Epithelial cell of prostate (primary cell): ENCODE measurements at regions not wholly inside any gene's neighbourhood (a gene's known extent, or its start where the extent isn't known, plus 50 kb on each side); places are given as distances from the start of the nearest gene placed in this dataset.
A peak's percentile ranks its signal among the peaks of the same experiment; 100 is the strongest.

Experiments
- DNase-seq: peaks from one replicate; pipeline ENCODE4 v3.0.0-alpha.2; 2011; ENCODE audit warnings: low read depth, low spot score
- H3K27ac ChIP-seq: fragments of 450-650 bp; 2 replicates; pipeline ENCODE4 v1.5.1; 2017; ENCODE audit warnings: mild to moderate bottlenecking

DNA sequence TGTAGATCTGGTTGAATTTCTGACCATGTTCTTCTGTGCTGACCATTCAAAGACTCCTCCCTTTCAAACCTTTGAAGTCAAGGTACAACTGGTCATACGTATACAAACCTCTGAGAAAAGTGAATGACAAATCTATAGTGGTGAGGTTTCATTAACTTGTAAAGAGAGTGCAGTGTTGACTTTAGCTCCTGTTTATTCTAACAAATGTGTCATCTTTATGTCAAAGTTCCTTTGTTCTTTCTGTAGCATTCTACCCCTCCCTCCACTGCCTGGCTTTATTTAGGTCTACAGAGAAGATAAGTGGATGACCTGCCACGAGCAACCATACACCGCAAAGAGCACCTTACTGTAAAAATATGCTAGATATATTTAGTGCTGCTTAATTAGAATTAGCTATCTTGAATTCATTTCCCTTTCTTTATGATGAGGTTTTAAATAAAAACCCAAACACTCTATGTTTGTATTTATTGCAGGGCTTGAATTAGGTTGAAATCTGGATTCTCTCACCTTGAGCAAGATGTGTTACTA lies 520.0 kb upstream of the CDH11 start:
- no peak for DNase-seq
- H3K27ac ChIP-seq: no peak overlapping the region

DNA sequence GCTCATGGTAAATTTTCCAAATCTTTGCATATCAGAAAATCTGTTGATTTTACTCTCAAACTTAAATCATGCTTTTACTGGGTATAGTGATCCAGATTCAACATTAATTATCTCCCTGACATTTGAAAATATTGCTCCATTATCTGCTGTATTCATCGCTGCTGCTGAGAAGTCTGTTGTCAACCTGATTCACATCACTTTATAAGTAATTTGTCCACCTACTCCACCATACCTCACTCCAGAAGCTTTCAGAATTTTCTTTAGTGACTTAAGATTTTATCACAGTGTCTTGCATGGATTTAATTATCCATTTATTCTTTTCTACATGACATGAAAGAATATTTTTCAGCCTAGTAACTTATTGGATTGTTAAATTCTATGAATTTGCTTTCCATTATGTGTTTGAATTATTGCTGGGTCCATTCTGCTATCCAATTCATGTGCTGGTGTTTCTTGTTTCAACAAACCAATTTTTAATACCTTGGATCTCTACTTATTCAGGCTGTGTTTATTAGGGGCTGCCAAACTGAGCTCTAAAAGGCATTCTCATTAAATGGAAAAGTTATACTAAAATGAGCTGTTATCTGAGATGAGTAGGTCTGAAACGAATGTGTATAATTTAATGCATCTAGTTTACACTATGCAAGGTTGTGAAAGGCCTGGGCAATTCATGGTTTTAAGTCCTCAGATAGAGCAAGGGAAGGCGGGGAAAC lies 519.3 kb upstream of the CDH11 start:
- DNase-seq: no peak
- H3K27ac ChIP-seq: no peak overlapping the region

DNA sequence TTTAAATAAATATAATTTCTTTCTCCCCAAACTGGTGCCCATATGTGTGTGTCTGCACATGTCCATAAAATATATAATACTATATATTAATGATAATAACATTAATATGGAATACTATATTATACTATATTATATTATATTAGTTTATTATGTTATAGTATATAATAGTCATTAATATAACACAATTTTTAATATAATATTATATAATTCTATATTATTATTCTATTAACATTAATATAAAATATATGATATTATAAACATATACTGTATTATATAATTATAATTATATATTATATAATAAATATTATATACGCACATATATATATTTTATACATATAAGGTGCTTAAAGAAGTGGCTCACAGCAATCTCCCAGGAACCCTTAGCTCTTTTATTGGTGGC lies 513.0 kb upstream of the CDH11 start:
- DNase-seq: no peak
- no peak overlapping the region for H3K27ac ChIP-seq

DNA sequence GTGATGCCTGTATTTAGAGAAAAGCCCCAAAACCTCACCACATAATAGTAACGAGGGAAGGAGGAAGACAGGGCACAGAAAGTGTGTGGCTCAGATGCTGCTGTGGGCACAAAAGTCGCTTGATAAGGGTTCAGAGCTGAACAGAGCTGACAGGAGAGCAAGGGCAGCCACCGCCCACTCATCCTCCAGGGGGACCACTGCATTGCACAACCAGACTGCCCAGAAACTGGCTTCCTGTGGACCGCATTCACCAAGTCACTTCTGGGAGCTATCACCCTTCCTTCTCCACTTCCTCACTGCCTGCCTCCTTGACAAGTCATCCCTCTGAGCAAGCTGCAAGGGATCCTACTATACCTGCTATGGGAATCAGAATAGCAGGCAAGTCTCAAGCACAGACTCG lies 512.4 kb upstream of the CDH11 start:
- H3K27ac ChIP-seq: no peak overlapping the region
- DNase-seq: no peak

DNA sequence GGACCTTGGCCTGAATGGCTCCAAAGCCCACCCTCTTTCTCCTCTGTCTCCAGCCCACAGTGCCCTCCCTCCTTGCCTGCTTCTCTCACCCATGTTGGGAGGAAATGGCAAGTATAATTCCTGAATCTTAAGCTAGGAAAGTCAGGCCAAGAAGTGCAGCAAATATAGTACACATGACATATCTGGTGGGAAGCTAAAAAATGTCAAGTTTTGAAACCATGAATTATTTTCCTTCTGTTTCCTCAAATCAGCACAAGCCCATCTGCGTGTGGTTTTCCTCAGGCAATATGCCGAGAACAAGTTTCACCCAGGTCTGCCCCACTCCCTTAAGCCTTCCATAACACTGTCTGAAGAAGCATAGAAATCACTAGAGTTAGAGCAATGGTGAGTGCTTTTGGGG lies 502.8 kb upstream of the CDH11 start:
- no peak overlapping the region for H3K27ac ChIP-seq
- DNase-seq: no peak

DNA sequence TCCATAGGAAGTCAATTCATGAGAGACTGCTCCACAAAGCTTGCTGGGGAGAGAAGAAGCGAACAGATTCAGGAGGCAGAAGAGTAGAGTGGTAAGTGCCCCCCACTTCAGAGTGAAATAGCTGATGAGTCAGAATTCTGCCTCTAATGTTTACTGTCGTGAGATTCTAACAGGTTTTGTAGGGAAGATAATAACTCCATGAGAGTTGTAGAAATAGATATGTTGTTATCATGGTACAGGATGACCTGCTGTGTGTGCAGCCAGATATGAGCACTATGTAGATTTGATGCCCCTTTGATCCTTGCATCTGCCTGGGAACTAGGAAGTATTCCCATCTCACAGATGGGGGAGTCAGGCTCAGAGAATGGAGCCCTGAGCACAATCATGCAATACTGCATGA lies 502.4 kb upstream of the CDH11 start:
- H3K27ac ChIP-seq: no peak overlapping the region
- DNase-seq: no peak

DNA sequence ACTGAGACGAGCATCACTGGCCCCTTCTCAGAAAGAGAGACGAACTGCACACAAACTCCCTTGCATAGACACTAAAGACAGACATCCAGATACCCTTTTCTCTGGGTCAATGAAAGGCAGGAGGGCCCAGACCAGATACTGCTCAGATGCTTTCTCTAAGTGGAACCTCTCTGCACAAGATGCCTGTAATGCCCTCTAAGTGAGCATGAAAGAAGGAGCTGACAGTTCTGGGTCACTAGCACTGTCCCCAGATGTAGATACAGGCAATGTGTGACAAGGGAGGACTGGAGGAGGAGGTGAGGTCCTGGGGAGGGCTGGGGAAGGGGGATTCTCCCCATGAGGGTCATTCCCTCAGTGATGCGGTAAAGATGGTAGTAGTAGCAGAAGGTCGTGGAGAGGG lies 501.0 kb upstream of the CDH11 start:
- no peak overlapping the region for H3K27ac ChIP-seq
- no peak for DNase-seq

DNA sequence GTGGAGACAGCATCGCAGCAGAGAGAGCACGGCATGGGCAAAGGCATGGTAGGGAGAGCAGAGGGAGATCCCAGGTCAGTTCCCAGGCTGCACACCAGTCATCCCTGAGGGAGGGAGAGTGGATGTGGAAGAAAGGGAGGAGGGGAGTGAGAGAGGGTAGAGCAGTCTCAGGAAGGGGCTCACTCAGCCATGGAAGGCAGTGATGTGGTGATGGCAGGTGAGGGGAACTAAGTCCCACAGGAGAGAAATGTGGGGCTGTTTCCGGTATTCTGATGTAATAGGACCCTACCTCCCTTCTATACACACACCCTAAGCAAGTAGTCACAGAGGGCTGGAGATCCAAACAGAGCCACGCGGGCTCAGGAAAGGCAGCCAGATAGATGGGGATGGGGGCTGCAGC lies 500.3 kb upstream of the CDH11 start:
- no peak for DNase-seq
- H3K27ac ChIP-seq: no peak overlapping the region

DNA sequence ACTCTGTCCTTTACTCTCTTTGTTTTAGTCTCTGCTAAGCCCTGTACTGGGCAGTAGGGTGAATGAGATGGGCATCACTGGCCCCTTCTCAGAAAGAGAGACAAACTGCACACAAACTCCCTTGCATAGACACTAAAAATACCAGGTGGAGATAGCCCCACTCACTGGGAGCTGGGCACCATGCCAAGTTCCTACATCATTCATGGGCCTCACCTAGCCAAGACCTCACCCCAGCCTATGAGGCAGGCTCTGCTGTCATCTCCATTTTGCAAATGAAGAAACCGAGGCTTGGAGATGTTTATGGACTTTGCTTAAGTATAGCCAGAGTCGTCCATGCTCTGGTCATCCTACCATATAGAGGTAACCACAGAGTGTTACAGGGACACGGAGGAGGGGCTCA lies 499.8 kb upstream of the CDH11 start:
- no peak for DNase-seq
- no peak overlapping the region for H3K27ac ChIP-seq

DNA sequence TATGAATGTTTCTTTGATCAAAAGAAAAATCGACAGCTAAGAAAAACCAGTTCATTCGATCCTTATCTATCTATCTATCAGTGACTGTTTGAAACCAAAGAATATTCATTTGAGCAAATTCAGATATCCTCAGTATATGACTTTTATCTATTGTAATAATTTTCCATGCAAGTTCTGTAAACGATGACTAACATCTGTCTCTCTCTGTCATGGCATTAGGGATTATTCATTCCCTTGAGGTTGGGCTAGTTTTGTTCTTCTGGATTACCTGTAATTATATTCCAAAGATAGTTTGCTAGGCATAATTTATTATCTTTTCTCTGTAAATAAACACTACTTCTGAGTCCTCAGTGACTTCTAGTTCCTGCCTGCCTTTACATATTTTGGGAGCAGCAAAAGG lies 497.7 kb upstream of the CDH11 start:
- no peak overlapping the region for H3K27ac ChIP-seq
- peak; percentile 3 for DNase-seq

DNA sequence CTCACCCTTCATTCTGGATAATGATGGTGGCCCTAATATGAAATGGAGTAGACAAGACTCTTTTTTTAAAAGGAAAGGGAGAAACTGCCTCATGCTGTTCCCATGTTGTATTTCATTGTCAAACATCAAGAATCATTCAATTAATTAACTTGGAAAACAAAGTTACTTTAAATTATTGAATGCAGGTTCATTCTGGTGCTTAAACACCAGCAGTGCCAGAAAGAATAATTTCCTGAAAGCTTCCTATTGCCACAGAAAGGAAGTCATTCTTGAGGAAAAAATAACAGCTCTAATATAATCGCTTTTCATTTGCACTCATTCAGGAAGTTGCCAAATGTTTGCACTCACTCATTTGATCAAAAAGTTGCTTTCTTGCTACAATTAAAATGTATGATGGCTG lies 497.1 kb upstream of the CDH11 start:
- no peak for DNase-seq
- H3K27ac ChIP-seq: no peak overlapping the region

DNA sequence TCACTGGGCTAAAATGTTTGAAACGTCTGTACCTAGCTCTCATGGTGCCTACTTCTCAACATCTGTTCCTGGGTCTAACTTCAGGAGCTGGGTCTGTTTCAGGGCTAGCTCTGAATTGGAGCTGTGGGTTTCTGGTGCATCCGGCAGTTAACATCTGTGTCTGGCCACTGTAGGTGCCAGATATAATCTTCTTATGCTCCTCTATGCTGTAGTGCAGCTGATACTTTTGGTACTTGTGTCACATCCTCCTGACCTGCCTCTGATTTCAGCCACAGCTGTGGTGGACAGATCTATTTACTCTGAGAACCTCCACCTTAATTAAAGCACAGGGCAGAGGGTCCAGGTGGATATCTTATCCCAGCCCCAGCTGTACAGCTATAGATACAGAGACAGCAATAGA lies 496.5 kb upstream of the CDH11 start:
- H3K27ac ChIP-seq: no peak overlapping the region
- DNase-seq: no peak

DNA sequence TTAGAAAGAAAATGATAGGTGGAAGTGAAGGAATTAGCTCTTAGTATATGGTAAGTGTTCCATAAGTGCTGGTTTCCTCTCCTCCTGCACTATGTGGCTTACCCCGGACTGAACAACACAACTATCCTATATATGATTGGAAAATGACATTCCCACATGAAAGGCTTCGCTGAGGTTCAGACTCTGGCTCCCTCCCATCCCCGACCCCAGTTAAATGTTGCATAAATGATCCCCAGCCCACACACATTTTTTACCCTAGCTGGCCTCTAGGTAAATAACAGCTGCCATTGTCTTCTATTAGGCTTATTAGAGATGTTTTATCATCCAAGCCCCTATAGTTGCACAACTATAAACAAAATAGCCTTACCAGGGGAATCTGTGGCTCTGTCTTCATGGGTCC lies 495.6 kb upstream of the CDH11 start:
- H3K27ac ChIP-seq: no peak overlapping the region
- DNase-seq: no peak

DNA sequence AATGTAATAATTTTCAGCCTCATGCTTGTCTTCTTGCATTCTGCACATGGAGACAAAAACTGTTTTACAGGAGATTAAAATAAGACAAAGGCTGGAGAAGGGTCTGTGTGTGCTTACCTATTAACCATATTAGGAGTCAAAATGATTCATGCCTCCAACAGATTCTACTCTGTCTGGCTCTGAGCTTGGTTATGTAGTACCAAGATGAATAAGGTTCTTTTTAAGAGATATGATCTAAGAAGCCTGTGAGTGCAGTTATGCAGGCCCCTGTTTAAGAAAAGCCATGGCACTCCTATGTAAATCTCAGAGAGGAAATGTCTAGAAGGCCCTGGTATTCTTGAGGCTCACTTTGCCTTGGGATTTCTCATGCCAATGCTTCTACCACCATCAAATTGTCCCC lies 486.6 kb upstream of the CDH11 start:
- no peak for DNase-seq
- no peak overlapping the region for H3K27ac ChIP-seq

DNA sequence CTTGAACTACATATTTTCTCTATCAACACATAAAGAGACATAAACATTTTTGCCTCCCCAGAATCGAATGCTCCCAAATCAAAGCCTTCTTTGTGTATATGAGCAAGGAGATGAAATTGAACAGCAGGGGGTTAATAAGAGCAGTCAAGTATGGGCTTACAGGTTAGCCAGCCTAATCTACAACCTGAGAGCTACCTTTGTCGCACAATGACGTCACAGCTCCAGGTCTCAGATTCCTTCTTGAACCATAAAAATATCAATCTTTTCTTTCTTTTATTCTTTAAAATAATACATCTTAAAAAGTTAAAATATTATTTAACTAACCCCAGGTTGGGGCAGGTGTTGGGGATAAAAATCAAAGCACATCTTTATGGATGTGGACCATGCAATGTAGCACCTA lies 482.9 kb upstream of the CDH11 start:
- DNase-seq: no peak

DNA sequence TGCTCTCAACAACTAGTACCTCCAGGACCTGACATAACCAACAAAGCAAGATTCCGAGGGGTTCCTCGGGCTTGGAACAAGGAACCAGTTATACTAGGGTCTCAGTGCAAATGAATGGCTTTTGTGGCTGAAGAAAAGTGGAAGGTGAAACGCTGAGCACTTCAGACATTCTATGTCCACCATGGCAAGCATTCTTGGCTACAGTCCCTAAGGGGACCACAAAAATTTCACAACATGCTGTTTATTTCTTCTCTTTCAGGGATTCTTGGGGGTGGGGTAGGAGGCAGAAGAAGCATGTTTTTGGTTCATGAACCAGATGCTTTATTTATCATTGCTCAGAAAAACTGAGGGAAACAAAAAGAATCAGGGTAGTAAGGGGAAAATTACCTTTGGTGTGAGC lies 479.9 kb upstream of the CDH11 start:
- H3K27ac ChIP-seq: no peak overlapping the region
- DNase-seq: no peak

More for the DNA sequence above, 482.9 kb upstream of the CDH11 start:
- H3K27ac ChIP-seq: no peak overlapping the region

DNA sequence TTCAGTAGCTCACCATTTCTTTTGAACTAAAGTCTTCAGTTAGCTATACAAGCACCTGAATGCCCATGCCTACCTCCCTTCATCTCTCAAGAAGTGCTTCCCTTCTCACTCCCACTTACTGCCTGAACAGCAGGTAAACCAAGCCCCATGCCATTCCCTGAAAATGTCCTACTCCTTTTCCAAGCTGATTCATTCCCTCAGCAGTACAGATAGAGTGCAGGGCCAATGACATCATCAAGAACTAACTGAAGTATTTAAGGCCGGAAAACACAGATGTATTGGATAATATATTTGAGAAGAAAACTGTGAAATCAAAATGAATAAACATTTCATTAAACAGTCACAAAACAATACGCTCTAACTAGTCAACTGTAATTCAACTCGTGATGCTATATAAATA lies 478.8 kb upstream of the CDH11 start:
- no peak overlapping the region for H3K27ac ChIP-seq
- no peak for DNase-seq

DNA sequence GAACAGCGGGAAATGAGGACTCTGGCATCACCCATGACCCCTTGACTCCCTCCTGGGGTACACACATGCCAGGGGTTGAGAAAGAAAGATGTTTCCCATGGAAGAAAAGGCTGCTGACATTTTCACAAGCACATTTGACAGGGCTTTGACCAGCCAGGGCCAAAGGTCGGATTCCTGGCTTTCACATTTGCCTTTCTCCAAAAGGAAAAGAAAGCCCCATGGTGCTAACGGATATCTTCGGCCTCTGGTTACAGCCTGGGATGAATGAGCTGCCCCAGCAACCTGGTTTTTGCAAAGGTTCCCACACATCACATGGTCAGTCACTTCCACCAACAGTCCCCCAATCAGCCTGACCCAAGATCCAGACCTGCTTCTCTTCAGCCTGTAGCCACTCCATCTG lies 478.2 kb upstream of the CDH11 start:
- no peak for DNase-seq

DNA sequence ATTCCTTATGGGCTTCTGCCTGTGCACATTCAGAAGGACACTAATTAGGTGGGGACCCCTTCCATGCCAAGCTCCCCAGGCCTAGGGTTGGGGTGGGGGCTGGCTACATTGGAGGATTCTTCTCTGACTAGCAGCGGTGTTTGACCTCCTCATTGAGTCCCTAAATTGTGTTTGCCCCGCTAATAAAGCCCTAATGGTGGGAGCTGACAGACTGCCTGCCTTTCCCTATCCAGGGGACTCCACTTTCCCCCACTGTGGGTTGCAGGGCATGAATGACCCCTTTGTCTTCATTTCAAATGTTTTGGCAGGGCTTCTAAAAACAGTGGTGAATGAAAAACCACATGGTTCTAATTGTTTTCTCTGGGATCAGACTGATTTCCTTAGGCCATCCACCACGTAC lies 476.8 kb upstream of the CDH11 start:
- no peak for DNase-seq

More for the DNA sequence above, 478.2 kb upstream of the CDH11 start:
- no peak overlapping the region for H3K27ac ChIP-seq

DNA sequence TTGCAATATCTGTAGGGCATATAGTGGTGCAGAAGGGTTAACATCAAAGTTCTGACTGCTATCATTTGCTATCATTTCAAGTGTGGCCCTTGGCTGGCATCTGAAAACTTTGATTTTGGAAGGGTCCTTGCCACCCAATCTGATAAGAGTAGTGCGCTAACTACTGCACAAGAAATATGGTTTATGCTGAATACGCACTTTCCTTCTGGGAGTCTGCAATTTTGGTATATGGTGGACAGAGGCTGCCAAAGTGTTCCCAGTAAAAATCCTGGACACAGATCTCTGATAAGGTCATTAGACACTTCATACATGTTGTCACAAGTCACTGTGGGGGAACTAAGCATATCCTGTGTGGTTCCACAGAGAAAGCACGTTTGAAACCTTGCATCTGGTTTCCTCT lies 461.6 kb upstream of the CDH11 start:
- H3K27ac ChIP-seq: no peak overlapping the region
- DNase-seq: no peak

More for the DNA sequence above, 476.8 kb upstream of the CDH11 start:
- no peak overlapping the region for H3K27ac ChIP-seq

DNA sequence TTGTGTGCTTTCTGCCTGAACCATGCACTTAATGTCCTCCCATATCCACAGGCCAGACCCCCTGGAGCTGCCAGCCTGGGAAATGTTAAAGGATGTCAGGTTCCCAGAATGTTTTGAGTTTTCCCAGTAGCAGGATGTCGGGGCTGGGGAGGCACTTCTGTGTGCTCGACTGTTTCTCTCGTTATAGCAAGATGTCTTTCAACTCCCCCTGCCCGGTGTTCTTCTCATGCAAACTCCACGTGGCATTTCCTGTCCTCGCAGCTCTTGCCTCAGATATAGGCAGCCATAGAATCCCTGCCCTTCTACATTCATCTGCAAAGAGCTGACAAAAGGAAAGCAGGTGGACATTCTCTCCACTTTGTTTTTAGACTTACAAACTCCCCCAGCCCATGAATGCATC lies 457.2 kb upstream of the CDH11 start:
- no peak overlapping the region for H3K27ac ChIP-seq
- no peak for DNase-seq

DNA sequence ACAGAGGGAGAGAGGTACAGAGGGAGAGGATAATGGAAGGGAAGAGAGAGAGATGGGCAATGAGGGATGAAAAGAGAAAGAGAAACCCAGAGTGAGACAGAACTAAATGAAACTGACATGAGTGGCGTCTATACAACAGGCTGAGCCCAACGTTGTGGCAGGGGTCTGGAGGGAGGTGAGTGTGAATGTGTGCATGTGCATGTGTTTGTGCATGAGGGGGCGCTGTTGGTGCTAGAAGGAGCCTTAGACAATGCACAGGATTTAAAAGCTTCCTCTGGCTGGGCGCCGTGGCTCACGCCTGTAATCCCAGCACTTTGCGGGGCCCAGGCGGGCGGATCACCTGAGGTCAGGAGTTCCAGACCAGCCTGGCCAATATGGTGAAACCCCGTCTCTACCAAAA lies 454.8 kb upstream of the CDH11 start:
- no peak overlapping the region for H3K27ac ChIP-seq
- no peak for DNase-seq

DNA sequence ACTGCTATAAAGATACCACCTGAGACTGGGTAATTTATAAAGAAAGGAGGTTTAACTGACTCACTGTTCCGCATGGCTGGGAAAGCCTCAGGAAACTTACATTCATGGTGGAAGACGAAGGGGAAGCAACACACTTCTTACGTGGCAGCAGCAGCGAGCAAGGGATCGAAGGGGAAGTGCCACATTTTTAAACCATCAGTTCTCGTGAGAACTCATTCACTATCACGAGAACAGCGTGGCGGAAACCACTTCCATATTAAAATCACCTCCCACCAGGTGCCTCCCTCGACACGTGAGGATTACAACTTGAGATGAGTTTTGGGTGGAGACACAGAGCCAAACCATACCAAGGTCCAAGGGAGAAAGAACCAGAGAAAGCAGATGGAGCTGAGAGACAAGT lies 454.3 kb upstream of the CDH11 start:
- DNase-seq: no peak
- H3K27ac ChIP-seq: no peak overlapping the region
